ENCODE measurements at regions not wholly inside any gene's neighbourhood (a gene's known extent, or its start where the extent isn't known, plus 50 kb on each side); places are given as distances from the start of the nearest gene placed in this dataset.
"Not testable (repeated sequence)": the region's sequence is repeated elsewhere in the genome, so short reads cannot be mapped to it uniquely, and the experiment has no call there.

DNA sequence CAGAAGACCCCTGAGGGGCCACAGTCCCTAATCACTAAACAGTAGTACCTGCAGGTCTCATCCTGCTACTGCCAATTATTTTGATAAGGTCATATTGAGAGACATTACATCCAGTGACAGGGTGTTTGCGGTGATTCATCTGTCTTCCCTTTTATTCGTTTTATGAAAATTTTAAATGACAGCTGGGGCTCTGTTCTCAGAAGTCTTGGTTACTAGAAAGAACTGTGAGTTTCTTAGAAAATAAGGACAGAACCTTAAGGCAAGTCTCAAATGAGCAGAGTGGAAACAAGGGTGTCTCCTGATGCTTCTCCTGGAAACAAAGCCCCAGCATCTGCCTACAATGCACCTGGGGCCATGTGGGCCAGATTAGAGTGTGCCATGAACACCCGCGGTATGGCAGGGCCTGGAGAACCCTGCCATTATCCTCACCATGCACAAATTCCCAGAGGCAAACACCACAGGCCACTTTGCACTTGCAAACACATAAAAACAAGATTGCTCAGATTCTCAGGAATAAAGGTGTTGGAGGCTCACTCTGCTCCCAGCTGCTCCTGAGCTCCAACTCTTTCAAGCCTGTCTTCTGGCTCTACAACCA lies 66.3 kb upstream of the IQSEC1 start:
- DNase-seq: no peak

DNA sequence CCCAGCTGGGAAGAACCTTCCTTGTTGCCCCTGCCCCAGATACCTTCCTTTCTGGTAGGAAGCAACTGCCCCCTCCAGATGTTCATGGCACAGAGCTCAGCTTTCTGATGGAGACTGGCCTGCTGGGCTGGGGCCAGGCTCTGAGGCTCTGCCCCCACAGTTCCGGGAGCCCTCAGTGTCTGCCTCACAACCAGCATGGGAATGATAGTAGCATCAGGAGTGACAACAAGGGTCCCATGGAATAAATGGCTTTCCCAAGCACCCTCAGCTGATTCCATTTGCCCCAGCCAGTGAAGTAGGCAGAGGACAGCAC lies 65.6 kb upstream of the IQSEC1 start:
- DNase-seq: no peak

DNA sequence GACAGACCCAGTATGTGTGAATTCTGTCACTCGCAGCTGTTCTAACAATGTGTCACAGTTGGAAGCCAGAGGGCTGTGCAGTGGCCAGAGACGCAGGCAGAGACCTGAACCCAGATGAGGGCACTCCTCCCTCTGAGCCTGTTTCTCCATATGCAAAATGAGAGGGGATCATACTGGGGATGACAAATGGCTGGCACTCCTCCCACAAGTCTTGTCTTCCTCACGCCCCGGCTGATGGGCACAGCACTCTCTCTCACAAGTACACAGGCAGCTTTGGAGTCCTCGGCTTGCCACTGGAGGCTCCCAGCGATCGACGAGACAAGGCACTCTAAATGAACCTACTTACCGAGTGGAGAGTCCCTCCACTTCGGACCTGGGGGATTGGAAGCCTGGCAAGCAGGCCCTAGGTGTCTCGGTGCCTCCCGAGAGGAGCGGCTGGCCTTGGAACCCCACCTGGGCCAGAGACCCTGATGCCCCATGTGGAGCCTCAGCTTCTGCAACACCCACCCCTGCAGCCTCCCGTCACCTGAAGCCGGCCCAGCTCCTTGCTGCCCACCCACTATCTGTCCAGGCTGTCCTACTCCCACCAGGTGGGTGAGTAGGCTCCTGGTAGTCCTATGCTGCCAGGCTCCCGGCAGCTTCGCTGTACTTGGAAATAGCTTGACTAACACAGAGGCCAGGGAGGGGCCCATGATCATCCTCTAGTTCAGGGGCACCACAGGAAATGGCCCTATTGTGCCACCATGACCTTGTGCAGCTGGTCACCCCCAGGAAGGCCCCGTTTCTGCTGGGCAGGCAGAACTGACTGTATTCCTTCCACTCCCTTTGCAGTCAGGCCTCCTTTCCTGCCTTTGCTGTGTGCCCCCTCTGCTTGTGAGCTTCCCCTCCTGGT lies 65.0 kb upstream of the IQSEC1 start:
- peak in 1 of 51 donors; percentile 16 for DNase-seq

DNA sequence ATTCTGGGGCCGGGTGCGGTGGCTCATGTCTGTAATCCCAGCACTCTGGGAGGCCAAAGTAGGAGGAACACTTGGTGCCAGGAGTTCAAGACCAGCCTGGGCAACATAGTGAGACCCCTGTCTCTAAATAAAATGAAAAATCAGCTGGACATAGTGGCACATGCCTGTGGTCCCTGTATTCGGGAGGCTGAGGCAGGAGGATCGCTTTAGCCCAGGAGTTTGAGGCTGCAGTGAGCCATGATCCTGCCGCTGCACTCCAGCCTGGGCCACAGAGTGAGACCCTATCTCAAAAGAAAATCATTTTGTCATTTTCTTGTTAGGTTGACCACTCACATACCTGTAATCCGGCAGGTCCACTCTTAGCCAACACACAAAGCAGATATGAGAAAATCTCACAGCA lies 63.6 kb upstream of the IQSEC1 start:
- not testable (repeated sequence) for DNase-seq

DNA sequence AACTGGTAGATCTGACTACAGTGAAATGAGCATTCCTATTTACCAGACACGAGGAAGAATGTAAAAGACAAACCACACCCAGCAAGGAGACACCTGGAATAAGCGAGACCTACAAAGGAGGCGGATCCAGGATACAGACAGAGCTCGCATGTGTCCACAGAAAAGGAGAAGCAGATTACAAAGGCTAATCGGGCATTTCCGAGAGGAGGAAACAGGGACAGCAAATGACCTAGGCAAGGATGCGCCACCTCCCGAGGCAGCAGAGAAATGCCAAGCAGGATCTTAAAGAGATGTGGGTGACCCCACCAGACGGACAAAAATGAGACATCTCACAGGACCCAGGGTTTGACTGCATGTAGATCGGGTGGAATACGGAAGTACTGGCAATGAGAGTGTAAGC lies 63.2 kb upstream of the IQSEC1 start:
- DNase-seq: no peak

DNA sequence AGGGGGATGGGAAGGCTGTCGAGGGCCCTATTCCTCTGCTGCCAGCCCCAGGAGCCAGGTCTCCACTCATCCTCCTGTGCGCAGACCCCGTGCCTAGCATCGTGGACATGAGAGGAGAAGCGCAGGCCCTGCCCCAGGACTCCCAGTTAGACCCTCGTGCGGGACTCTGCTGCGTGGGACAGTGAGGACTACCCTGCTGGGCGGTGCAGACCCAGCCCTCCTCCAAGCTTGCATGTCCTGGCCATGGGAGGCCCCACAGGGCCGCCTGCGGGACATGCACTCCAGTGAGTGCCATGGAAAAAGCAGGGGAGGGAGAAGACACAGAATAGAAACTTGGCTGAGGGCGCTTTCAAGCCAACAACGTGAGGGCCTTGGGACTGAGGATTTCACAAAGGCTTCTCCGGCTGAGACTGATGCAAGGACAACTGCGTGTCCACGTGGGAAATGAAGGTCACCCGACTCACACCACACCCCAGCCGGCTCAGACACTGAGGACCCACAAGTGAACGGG lies 62.6 kb upstream of the IQSEC1 start:
- no peak for DNase-seq

DNA sequence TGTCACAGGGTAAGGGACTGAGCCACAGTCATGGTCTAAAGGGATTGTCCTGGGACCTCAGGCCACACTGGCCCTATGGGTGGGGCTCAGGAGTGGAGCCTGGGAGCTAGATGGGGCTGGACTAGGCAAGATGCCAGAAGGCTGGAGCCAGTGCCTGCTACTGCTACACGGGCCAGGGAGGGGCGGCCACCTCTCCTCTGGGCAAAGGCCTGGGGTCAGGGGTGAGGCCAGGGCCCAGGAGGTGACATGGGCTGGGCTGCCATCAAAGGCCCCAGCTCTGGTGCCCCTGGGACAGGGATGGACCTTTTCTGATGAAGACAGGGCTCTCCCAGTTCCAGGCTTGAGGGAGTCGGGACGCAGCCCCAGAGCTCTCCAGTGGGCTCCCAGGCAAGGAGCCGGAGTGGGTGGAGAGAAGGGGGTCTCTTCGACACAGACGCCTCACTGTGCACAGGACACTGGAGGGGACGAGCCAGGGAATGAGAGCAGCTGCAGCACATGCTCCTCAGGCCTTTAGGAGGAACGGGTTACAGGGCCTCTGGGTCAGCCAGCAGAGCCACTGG lies 62.1 kb upstream of the IQSEC1 start:
- DNase-seq: no peak

DNA sequence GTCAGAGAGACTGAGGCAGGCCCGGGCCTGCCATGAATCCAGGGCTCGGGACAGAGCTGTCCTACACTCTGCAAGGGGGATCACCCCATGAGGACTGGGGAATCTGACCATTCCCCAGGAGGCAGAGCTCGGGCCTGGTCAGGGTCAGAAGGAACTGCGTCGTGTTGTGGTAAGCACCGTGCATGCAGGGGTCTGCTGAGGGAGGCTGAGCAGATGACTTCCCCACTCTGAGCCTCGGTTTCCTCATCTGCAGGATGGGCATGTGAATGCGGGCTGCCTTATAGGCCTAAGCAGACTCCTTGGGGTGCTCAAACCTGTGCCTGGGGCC lies 61.6 kb upstream of the IQSEC1 start:
- no peak for DNase-seq

DNA sequence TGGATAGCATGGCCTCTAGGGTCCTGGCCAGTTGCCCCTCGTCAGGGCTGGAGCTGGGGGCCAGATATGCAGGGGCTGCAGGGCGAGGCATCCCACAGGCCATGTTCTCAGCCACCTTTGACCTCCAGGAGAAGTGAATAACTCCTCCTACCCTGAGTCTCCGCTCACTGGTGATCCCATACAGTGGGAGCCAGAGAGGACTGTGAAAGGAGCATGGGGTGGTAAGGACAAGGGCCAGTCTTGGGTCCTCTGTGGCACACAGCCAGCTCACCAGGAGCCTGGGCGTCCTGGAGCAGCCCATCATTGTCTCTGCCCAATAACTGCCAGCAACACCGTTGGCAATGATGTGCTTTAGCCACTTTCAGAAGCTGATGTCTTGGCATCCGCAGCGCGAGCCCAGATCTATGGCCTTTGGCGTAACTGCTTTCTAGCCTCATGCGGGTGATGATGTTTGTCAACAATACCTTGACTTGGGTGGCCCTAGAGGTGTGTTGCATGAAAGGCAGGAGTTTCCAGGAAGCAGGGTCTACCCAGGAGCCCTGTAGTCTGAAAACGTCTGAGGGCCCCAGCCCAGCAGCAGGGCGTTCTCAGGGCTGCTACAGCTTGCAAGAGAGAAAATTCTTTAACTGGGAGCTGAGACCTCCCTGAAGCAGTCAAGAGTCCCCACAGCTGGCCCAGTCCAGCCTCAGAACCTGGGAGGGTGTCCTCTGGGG lies 61.1 kb upstream of the IQSEC1 start:
- DNase-seq: no peak

DNA sequence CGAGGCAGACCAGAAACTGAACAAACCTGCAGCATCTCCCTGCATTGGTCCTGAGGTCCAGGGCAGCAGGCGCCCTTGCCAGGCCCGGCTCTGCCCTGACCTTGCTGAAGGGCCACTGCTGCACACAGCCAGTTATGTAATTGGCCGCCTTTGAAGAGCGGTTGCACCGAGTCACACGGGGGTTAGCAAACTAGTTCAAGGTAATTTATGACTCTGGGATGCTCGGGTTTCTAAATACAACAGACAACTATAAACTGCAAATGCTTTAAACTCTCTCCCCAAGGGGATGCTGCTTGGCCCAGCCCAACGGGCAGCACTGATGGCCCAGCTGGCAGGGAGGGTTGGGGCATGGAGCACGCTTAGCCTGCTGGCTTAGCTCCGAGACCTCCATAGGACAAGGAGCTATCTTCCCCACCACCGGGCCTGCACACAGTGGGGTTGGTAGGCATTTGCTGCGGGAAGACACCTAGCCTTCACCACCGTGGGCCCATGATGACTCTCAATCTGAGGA lies 60.3 kb upstream of the IQSEC1 start:
- no peak for DNase-seq

DNA sequence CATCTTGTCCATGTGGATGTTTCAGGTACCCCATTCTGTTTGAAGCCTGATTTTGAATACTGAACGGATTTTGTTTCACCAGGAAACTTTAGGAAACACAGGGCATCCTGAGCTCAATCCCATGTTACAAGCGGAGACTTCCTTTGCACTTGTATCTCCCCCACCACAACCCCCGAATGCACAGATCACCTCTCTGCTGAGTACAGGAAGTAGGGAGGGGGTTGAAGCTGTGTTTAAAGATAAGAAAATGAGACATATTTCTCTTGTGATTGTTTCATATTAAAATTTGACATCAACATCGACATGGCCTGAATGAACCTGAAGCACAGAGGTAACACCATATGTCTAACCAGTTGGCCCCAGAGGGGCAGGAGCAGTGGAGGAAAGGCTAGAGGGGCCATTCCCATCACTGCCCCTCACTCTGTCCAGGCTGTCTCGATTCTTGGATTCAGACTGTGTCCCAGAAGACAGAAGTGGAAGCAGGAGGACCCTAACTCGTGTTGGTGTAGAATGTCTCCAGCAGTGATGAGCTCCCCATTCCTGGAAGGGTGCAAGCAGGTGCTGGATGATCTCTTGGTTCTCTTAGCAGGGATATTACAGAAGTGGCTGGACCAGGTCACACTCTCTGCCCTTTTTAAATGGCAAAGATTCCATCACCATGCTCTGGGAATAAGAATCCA lies 59.6 kb upstream of the IQSEC1 start:
- DNase-seq: no peak

DNA sequence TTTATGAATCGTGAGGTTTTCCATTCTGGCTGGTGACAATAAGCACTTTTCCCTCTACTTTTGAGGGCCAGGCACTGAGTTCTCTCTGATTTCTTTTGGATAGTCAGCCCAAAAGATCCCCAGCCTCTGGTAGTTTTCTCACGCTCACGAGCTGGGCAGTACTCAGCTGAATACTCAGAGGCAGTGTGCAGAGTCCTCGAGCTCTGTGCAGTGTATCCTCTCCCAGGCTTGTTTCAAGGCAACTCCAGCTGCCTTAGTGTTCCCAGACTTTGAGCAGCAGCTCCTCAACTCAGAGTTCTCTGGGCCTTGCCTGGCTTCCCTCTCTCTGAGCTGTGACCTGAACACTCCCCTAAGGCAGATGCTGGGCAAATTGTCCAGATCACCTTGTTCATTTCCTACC lies 59.1 kb upstream of the IQSEC1 start:
- no peak for DNase-seq

DNA sequence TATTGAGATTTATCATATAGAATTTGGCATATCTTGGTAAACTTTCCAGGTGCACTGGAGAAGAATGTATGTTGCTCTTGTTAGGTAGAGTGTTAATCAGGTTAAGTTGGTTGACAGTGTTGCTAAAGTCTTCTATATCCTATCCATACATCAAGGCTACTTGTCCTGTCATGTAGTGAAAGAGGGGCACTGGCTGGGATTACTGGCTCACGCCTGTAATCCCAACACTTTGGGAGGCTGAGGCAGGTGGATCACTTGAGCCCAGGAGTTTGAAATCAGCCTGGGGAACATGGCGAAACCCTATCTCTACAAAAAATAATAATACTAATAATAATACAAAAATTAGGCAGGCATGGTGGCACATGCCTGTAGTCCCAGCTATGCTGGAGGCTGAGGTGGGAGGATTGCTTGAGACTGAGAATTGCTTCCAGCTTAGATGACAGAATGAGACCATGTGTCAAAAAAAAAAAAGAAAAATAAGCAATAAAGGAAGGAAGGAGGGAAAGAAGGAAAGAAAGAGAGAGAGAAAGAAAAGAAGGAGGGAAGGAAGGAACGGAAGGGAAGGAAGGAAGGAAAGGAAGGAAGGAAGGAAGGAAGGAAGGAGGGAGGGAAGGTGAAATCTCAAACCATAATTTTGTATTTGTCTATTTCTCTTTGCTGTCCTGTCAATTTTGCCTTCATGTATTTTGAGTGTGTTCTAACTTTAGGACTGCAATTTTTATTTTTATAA lies 57.4 kb upstream of the IQSEC1 start:
- DNase-seq: no peak

DNA sequence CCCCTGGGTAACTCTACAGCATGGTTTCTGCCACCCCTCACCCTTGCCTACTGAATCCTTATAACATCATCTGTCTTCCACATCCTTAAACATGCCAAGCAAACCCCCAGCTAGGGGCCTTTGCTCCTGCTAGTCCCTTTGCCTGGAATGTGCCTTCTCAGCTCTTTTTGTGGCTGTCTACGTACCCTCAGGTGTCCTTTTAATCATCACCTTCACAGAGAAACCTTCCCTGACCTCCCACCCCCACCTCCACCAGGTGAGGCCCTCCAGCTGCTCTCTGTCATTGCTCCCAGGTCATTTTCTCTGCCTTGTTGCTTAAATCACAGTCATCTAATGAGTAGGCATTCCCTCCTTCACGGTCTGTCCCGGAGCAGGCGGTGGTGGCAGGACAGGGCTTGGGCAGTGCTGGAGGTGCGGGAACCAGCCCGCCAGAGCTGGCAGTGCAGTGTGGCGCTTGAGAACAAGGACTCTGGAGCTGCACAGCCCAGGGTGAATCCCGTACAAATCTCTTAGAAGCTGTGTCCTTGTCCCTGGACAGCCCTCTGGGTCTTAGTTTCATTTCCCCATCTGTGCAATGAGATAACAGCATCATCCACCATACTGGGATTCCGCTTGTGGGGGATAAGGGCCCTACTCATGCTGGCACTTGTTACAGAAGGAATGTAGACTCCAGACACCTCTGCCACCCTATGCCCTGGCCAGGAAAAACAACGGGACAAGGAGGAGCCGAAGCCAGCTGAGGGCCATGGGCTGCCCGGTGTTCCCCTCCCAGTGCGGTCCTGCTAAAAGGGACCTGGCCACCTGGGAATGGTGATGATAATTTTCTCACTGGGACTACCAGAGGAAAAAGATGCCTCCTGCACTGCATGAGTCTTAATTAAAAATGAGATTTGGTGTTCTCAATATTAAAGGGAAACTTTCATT lies 52.1 kb upstream of the IQSEC1 start:
- no peak for DNase-seq

DNA sequence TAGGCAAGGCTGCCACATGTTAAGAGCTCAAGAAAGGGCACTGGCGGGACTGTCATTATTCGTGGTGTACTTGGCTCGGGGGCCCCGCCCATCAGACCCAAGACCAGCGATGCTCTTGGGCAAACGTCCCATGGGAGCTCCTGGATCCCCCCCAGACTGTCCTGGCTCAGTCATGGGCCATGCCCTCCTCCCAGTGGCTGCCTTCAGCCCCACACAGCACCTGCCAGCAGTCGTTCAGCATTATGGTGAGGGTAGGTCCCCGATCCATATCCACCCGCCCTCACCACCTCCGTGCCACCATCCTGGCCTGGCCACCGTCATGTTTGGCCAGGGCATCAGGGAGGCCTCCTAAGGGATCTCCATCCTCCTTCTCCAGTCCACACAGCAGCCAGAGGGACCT lies 51.4 kb upstream of the IQSEC1 start:
- DNase-seq: no peak

DNA sequence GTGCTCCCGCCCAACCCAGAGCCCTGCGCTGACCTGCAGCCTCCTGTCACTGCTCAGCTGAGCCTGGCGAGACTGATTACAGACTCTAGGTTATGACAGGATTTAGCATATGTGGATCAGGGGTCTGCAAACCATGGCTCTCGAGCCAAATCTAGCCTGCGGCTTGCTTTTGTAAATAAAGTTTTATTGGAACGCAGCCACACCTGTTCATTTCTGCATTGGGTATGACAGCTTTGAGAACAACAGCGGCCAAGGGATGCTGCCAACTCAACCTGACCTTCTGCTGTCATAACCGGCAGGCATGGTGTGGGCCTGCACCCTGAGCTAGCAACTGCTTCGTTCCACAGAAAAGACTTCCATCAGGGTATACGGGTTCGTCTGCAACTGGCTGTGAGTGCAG lies 50.5 kb upstream of the IQSEC1 start:
- DNase-seq: no peak

DNA sequence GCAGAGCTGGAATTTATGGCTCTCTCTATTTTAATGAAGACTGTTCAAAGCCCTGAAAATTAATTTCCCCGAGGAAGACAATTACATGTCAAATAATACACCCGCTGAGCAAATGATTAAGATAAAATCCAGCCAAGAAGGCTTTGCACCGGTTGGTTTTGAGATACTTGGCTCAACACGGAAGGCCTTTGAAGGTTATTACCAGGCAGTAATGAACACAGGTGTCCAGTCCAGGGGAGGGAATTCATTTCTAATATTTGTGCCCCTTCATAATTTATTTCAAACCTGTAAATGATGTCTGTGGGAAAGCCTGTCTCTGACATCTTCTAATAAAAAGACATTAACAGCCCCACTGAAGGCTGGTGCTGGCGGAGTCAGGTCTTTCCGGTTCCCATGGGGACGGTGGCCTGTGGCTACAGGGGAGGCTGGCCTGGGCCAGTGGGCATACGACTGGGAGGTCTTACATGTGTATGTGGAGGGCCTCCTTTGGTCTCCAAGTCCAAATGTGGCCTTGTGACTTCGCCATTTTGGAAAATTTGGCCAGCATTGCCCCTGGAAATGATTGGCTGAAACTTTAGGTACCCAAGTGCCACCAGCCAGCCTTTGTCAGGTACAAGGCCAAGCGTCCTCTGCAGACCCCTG lies 49.9 kb upstream of the IQSEC1 start:
- no peak for DNase-seq

Measured in hypothalamus (tissue), 51 donors.